T-helper 2 cell treated with Interferon-gamma antibody and Interleukin-4, amounts not matched to agents 100 ng/mL and 5 ng/mL, for 36 hours (primary cell): ENCODE measurements at regions not wholly inside any gene's neighbourhood (a gene's known extent, or its start where the extent isn't known, plus 50 kb on each side); places are given as distances from the start of the nearest gene placed in this dataset.

Experiments used
- intact Hi-C: fragments of 100-400 bp; cut with micrococcal nuclease; formaldehyde crosslinking; loops from one replicate; pipeline ENCODE4 v1.15.1; 2023

GRCh38 chr2:203789618-203790017 is 78.0 kb upstream of the CTLA4 start:
- intact Hi-C loops: no loop called here

- intact Hi-C loops: no loop called here
Observed at GRCh38 chr2:203790134-203790852, 77.3 kb upstream of the CTLA4 start.

- intact Hi-C loops: no loop called here
Observed at GRCh38 chr2:203796248-203797010, 71.1 kb upstream of the CTLA4 start.

- intact Hi-C loops: no loop called here
Observed at GRCh38 chr2:203797276-203797675, 70.3 kb upstream of the CTLA4 start.

- intact Hi-C loops: no loop called here
Observed at GRCh38 chr2:203797712-203798111, 69.9 kb upstream of the CTLA4 start.

- intact Hi-C loops: no loop called here
Observed at GRCh38 chr2:203798296-203799087, 69.1 kb upstream of the CTLA4 start.

GRCh38 chr2:203799908-203800307 is 67.7 kb upstream of the CTLA4 start:
- intact Hi-C loops: loop anchor here (5.0 kb wide), 1 partner anchor 68 kb away; no protein-coding TSS in a partner anchor

- intact Hi-C loops: loop anchor here (5.0 kb wide), 1 partner anchor 68 kb away; no protein-coding TSS in a partner anchor
Observed at GRCh38 chr2:203800783-203801182, 66.8 kb upstream of the CTLA4 start.

- intact Hi-C loops: loop anchor here (5.0 kb wide), 1 partner anchor 70 kb away; no protein-coding TSS in a partner anchor
Observed at GRCh38 chr2:203802342-203803052, 65.1 kb upstream of the CTLA4 start.

- intact Hi-C loops: loop anchor here (5.0 kb wide), 1 partner anchor 71 kb away; no protein-coding TSS in a partner anchor
Observed at GRCh38 chr2:203803053-203803429, 64.5 kb upstream of the CTLA4 start.

GRCh38 chr2:203804070-203804469 is 63.5 kb upstream of the CTLA4 start:
- intact Hi-C loops: loop anchor here (5.0 kb wide), 1 partner anchor 72 kb away; no protein-coding TSS in a partner anchor

- intact Hi-C loops: loop anchor here (5.0 kb wide), 1 partner anchor 73 kb away; no protein-coding TSS in a partner anchor
Observed at GRCh38 chr2:203804764-203805485, 62.6 kb upstream of the CTLA4 start.

GRCh38 chr2:203805486-203805838 is 62.1 kb upstream of the CTLA4 start:
- intact Hi-C loops: no loop called here

GRCh38 chr2:203806761-203807160 is 60.8 kb upstream of the CTLA4 start:
- intact Hi-C loops: no loop called here

- intact Hi-C loops: no loop called here
Observed at GRCh38 chr2:203808046-203808750, 59.4 kb upstream of the CTLA4 start.

- intact Hi-C loops: no loop called here
Observed at GRCh38 chr2:203809084-203809521, 58.5 kb upstream of the CTLA4 start.

GRCh38 chr2:203809991-203810510 is 57.5 kb upstream of the CTLA4 start:
- intact Hi-C loops: loop anchor here (2.0 to 5.0 kb wide), 2 partner anchors 103 to 231 kb away; partner anchors contain the start of gene CD28

GRCh38 chr2:203811491-203812221 is 55.9 kb upstream of the CTLA4 start:
- intact Hi-C loops: loop anchor here (1.0 to 5.0 kb wide), 3 partner anchors 104 to 572 kb away; partner anchors contain the start of genes CD28 and CYP20A1
